H1 (cell line): ENCODE measurements at regions not wholly inside any gene's neighbourhood (a gene's known extent, or its start where the extent isn't known, plus 50 kb on each side); places are given as distances from the start of the nearest gene placed in this dataset.

Experiments
- CTCF ChIA-PET: fragments of 300-600 bp; sonication (Branson Sonifier 250); formaldehyde crosslinking; loops from one replicate; lab custom pipeline; 2021; ENCODE audit not compliant: partially characterized antibody; lab: Charles Lee
- POLR2A ChIA-PET: fragments of 300-600 bp; sonication (Branson Sonifier 250); formaldehyde crosslinking; loops from one replicate; lab custom pipeline; 2021; ENCODE audit warnings: inconsistent platforms; ENCODE audit not compliant: partially characterized antibody; lab: Charles Lee
- DNase-seq, 2 experiments: peaks; one replicate each; pipeline versions ENCODE4 v3.0.0 to v3.0.0-alpha.2; 2010 to 2022; ENCODE audit warnings: low spot score in 2 of 2, low read depth in 1 of 2, mixed read lengths in 1 of 2
- FAIRE-seq: peaks from 2 replicates; lab custom pipeline; 2011; peaks lifted over from hg19 to GRCh38; lab: Jason Lieb, UNC
- H2AFZ ChIP-seq: 2 replicates; pipeline ENCODE4 v1.8.1; 2012; ENCODE audit warnings: low read length, inconsistent platforms
- H2AK5ac ChIP-seq: 2 replicates; pipeline ENCODE4 v1.6.1; 2013; ENCODE audit warnings: low read depth, low read length
- H2BK120ac ChIP-seq: replicated peaks from 2 replicates; pipeline ENCODE3; 2013; ENCODE audit warnings: low read depth, low read length, inconsistent platforms
- H2BK12ac ChIP-seq: 2 replicates; pipeline ENCODE4 v1.6.1; 2013; ENCODE audit warnings: low read depth, low read length
- H2BK15ac ChIP-seq: 2 replicates; pipeline ENCODE4 v1.6.1; 2013; ENCODE audit warnings: low read length
- H2BK20ac ChIP-seq: 2 replicates; pipeline ENCODE4 v1.6.1; 2013; ENCODE audit warnings: low read length
- H2BK5ac ChIP-seq: 2 replicates; pipeline ENCODE4 v1.6.1; 2013; ENCODE audit warnings: low read depth, low read length
- H3K14ac ChIP-seq: 2 replicates; pipeline ENCODE4 v1.6.1; 2013; ENCODE audit warnings: inconsistent platforms; ENCODE audit not compliant: insufficient read length
- H3K18ac ChIP-seq: 2 replicates; pipeline ENCODE4 v1.6.1; 2013; ENCODE audit warnings: low read length; ENCODE audit errors: extremely low read depth
- H3K23ac ChIP-seq: 2 replicates; pipeline ENCODE4 v1.6.1; 2013; ENCODE audit warnings: inconsistent platforms; ENCODE audit not compliant: insufficient read length
- H3K23me2 ChIP-seq: 2 replicates; pipeline ENCODE4 v1.6.1; 2013; ENCODE audit warnings: low read depth, low read length
- H3K27ac ChIP-seq: 2 replicates; pipeline ENCODE4 v1.6.1; 2011; ENCODE audit warnings: low read depth, low read length, inconsistent platforms
- H3K27me3 ChIP-seq, 4 experiments: replicated peaks in 1 of 4; 1 replicate in 1 of 4; 2 replicates in 3 of 4; pipeline versions ENCODE4 v1.6.1 to v1.8.1; 2011 to 2013; ENCODE audit warnings: low read length in 3 of 4, mild to moderate bottlenecking in 3 of 4, inconsistent platforms in 2 of 4, mixed read lengths in 2 of 4, moderate library complexity in 1 of 4; ENCODE audit not compliant: control insufficient read depth in 3 of 4, insufficient read depth in 3 of 4; ENCODE audit errors: extremely low read depth in 1 of 4
- H3K36me3 ChIP-seq, 4 experiments: 2 replicates each; pipeline versions ENCODE4 v1.6.1 to v1.8.1; 2011 to 2013; ENCODE audit warnings: mild to moderate bottlenecking in 4 of 4, low read length in 3 of 4, moderate library complexity in 2 of 4, control low read depth in 1 of 4, inconsistent platforms in 1 of 4; ENCODE audit not compliant: insufficient read depth in 4 of 4, control insufficient read depth in 2 of 4
- H3K4ac ChIP-seq: replicated peaks from 2 replicates; pipeline ENCODE3; 2013; ENCODE audit warnings: low read length, low read depth, mixed read lengths, inconsistent platforms; ENCODE audit not compliant: insufficient read length
- H3K4me1 ChIP-seq, 4 experiments: replicated peaks in 1 of 4; 1 replicate in 1 of 4; 2 replicates in 3 of 4; pipeline versions ENCODE4 v1.6.1 to v1.8.1; 2011 to 2013; ENCODE audit warnings: low read length in 3 of 4, inconsistent platforms in 2 of 4, mixed read lengths in 1 of 4; ENCODE audit not compliant: insufficient read depth in 4 of 4, control insufficient read depth in 3 of 4
- H3K4me2 ChIP-seq, 2 experiments: 2 replicates each; pipeline versions ENCODE4 v1.6.1 to v1.8.1; 2011 to 2013; ENCODE audit warnings: low read depth in 2 of 2, low read length in 2 of 2, control low read depth in 1 of 2, inconsistent platforms in 1 of 2, mild to moderate bottlenecking in 1 of 2; ENCODE audit not compliant: insufficient read depth in 1 of 2
- H3K4me3 ChIP-seq, 4 experiments: fragments of 200-600, 300-600 bp in 1 of 4; sonication (generic), shearing (Covaris generic), sonication (Bioruptor Twin) in 1 of 4; 2 replicates each; pipeline versions ENCODE4 v1.5.1 to v1.8.1; 2011 to 2016; ENCODE audit warnings: low read length in 4 of 4, low read depth in 3 of 4, control low read depth in 2 of 4, inconsistent platforms in 2 of 4, mild to moderate bottlenecking in 2 of 4, mixed read lengths in 1 of 4, moderate library complexity in 1 of 4; ENCODE audit not compliant: insufficient read depth in 2 of 4; ENCODE audit errors: extremely low read depth in 1 of 4
- H3K56ac ChIP-seq: replicated peaks from 2 replicates; pipeline ENCODE3; 2013; ENCODE audit warnings: low read depth, mild to moderate bottlenecking, mixed read lengths, low read length, inconsistent platforms; ENCODE audit not compliant: insufficient read length
- H3K79me1 ChIP-seq: 2 replicates; pipeline ENCODE4 v1.6.1; 2013; ENCODE audit warnings: low read depth, low read length, control low read depth
- H3K79me2 ChIP-seq, 2 experiments: 2 replicates each; pipeline versions ENCODE4 v1.6.1 to v1.8.1; 2012 to 2013; ENCODE audit warnings: low read length in 2 of 2, mild to moderate bottlenecking in 2 of 2, inconsistent platforms in 1 of 2; ENCODE audit not compliant: insufficient read depth in 2 of 2, control insufficient read depth in 1 of 2
- H3K9ac ChIP-seq, 4 experiments: replicated peaks in 1 of 4; 1 replicate in 1 of 4; 2 replicates in 3 of 4; pipeline versions ENCODE4 v1.6.1 to v1.8.1; 2011 to 2013; ENCODE audit warnings: low read depth in 3 of 4, low read length in 3 of 4, control low read depth in 2 of 4, mild to moderate bottlenecking in 2 of 4, moderate library complexity in 2 of 4, inconsistent platforms in 1 of 4; ENCODE audit errors: extremely low read depth in 1 of 4
- H3K9me3 ChIP-seq, 2 experiments: 2 replicates each; pipeline versions ENCODE4 v1.6.1 to v1.8.1; 2012 to 2013; ENCODE audit warnings: mild to moderate bottlenecking in 2 of 2, moderate library complexity in 2 of 2, control low read depth in 1 of 2, inconsistent platforms in 1 of 2, low read depth in 1 of 2, low read length in 1 of 2, mixed read lengths in 1 of 2; ENCODE audit not compliant: insufficient read depth in 2 of 2
- H4K20me1 ChIP-seq, 2 experiments: replicated peaks in 1 of 2; 2 replicates each; pipeline versions ENCODE3 to v1.8.1; 2011 to 2013; ENCODE audit warnings: inconsistent platforms in 2 of 2, low read length in 2 of 2, mild to moderate bottlenecking in 1 of 2; ENCODE audit not compliant: insufficient read depth in 2 of 2, control insufficient read depth in 1 of 2
- H4K5ac ChIP-seq: 2 replicates; pipeline ENCODE4 v1.6.1; 2013; ENCODE audit warnings: low read length, low read depth, mixed read lengths, inconsistent platforms; ENCODE audit not compliant: insufficient read length
- H4K8ac ChIP-seq: 2 replicates; pipeline ENCODE4 v1.8.0; 2013; ENCODE audit warnings: mild to moderate bottlenecking, moderate library complexity, low read length, inconsistent platforms; ENCODE audit not compliant: insufficient read depth; ENCODE audit errors: extremely low read depth
- H4K91ac ChIP-seq: replicated peaks from 2 replicates; pipeline ENCODE3; 2013; ENCODE audit warnings: low read length, mixed read lengths, inconsistent platforms; ENCODE audit not compliant: insufficient read length
- BCL11A ChIP-seq, 2 experiments: IDR thresholded peaks; one replicate each; pipeline ENCODE4 v1.6.1; 2011; ENCODE audit warnings: low read depth in 2 of 2, low read length in 2 of 2, mild to moderate bottlenecking in 2 of 2
- BRCA1 ChIP-seq: IDR thresholded peaks from 2 replicates; pipeline ENCODE4 v1.6.1; 2012; ENCODE audit warnings: low read depth, low read length, improper control_type of control experiment
- CREB1 ChIP-seq: IDR thresholded peaks from 2 replicates; pipeline ENCODE4 v1.6.1; 2012; ENCODE audit warnings: inconsistent platforms
- EP300 ChIP-seq, 2 experiments: IDR thresholded peaks; 1 replicate in 1 of 2; 2 replicates in 1 of 2; pipeline ENCODE4 v1.6.1; 2011 to 2012; ENCODE audit warnings: low read depth in 2 of 2, low read length in 2 of 2, mild to moderate bottlenecking in 2 of 2, borderline replicate concordance in 1 of 2, inconsistent platforms in 1 of 2, moderate library complexity in 1 of 2
- GABPA ChIP-seq: IDR thresholded peaks from 2 replicates; pipeline ENCODE4 v1.6.1; 2011; ENCODE audit warnings: mild to moderate bottlenecking, low read length, moderate library complexity, borderline replicate concordance; ENCODE audit not compliant: insufficient read depth
- KDM4A ChIP-seq: IDR thresholded peaks from one replicate; pipeline ENCODE4 v1.7.1; 2012; ENCODE audit warnings: low read depth, mild to moderate bottlenecking, moderate library complexity, low read length, inconsistent platforms; ENCODE audit not compliant: severe bottlenecking
- NANOG ChIP-seq: IDR thresholded peaks from 2 replicates; pipeline ENCODE4 v1.6.1; 2011; ENCODE audit warnings: low read length, low read depth, mild to moderate bottlenecking, inconsistent platforms; ENCODE audit not compliant: insufficient read depth, poor library complexity, severe bottlenecking
- NRF1 ChIP-seq: IDR thresholded peaks from 2 replicates; pipeline ENCODE4 v1.6.1; 2011; ENCODE audit warnings: mild to moderate bottlenecking, low read depth, low read length, improper control_type of control experiment
- POLR2A ChIP-seq, 2 experiments: IDR thresholded peaks; 1 replicate in 1 of 2; 2 replicates in 1 of 2; pipeline ENCODE4 v1.6.1; 2011; ENCODE audit warnings: low read depth in 2 of 2, low read length in 2 of 2, mild to moderate bottlenecking in 2 of 2; ENCODE audit errors: control extremely low read depth in 1 of 2
- RFX5 ChIP-seq: IDR thresholded peaks from 2 replicates; pipeline ENCODE4 v1.6.1; 2011; ENCODE audit warnings: low read depth, low read length, improper control_type of control experiment, borderline replicate concordance
- RNF2 ChIP-seq: fragments of 200-900, 300-1000 bp; sonication (generic); IDR thresholded peaks from 2 replicates; pipeline ENCODE4 v1.7.1; 2016; ENCODE audit warnings: borderline replicate concordance, low read depth, mild to moderate bottlenecking, antibody characterized with exemption, low read length; ENCODE audit not compliant: poor library complexity, severe bottlenecking; ENCODE audit errors: missing control alignments
- SAP30 ChIP-seq: fragments of 300-600 bp; sonication (generic); IDR thresholded peaks from 2 replicates; pipeline ENCODE4 v1.7.1; 2012; ENCODE audit warnings: low read length, moderate library complexity, mild to moderate bottlenecking, inconsistent platforms; ENCODE audit not compliant: insufficient read depth, insufficient replicate concordance
- SIX5 ChIP-seq: IDR thresholded peaks from 2 replicates; pipeline ENCODE4 v1.6.1; 2011; ENCODE audit warnings: mild to moderate bottlenecking, low read depth, low read length
- ZNF274 ChIP-seq: IDR thresholded peaks from 2 replicates; pipeline ENCODE4 v1.7.0; 2012; ENCODE audit warnings: low read length, borderline replicate concordance; ENCODE audit errors: extremely low read depth
- WGBS, 2 experiments: shearing (Covaris generic) in 1 of 2; methylation state at CpG; one replicate each; pipeline versions ENCODE4 v1.1.6 to v1.1.7; 2013 to 2015; ENCODE audit warnings: low lambda C conversion rate in 2 of 2, mixed read lengths in 2 of 2, inconsistent platforms in 1 of 2, low coverage in 1 of 2, missing lambda C conversion rate in 1 of 2; ENCODE audit not compliant: insufficient replicate concordance in 2 of 2, insufficient coverage in 1 of 2, insufficient read length in 1 of 2; ENCODE audit errors: extremely low coverage in 1 of 2, missing lambda C conversion rate in 1 of 2; 5-methylcytosine and 5-hydroxymethylcytosine counted together

- Histone ChIP-seq H2BK120ac (no peak overlapping the region), H2BK15ac (no peak overlapping the region), H3K4me3 (no peak overlapping the region), H3K14ac (no peak overlapping the region), H3K36me3 (no peaks in the 10 kb centered on the region), H3K23ac (no peak overlapping the region), H3K23me2 (peaks cover under 1% of the 10 kb centered on the region; the same call in 1 of the 2 replicates), H3K79me2 (no peaks in the 10 kb centered on the region), H4K20me1 (peaks cover 3 to 6% of the 10 kb centered on the region in 2 experiments), H3K9me3 (no peaks in the 10 kb centered on the region; a peak in 1 of 4 replicates), H3K18ac (no peak overlapping the region), H3K27ac (no peak overlapping the region), H3K79me1 (no peaks in the 10 kb centered on the region), H4K91ac (no peak overlapping the region), H2BK12ac (no peak overlapping the region), H2BK20ac (no peak overlapping the region), H3K27me3 (no peaks in the 10 kb centered on the region), H2BK5ac (no peak overlapping the region), H3K4me2 (no peak overlapping the region), H4K8ac (no peak overlapping the region; the same call in 1 of the 2 replicates), H2AK5ac (no peak overlapping the region), H2AFZ (no peak overlapping the region), H3K56ac (no peak overlapping the region), H3K9ac (no peak overlapping the region), H3K4ac (no peak overlapping the region), H4K5ac (no peak overlapping the region), H3K4me1 (peaks cover 0 to 9% (median 7%) of the 10 kb centered on the region in 4 experiments; a peak in 4 of 7 replicates)
- POLR2A ChIA-PET, result interaction anchor here (1.5 kb wide), 1 partner anchor 17 kb away, joined by 3 read pairs; no protein-coding TSS in a partner anchor
- CTCF ChIA-PET, result no interaction called here
- 88% methylated on average over 16 of the region's 16 CpGs; no CpG with 5 or more reads in 1 of the 2 experiments for WGBS, 2 experiments
- FAIRE-seq (no peak), DNase-seq (no peak)
- TF ChIP-seq SIX5 (no peak), NRF1 (no peak), CREB1 (no peak), RNF2 (no peak), RFX5 (no peak), SAP30 (no peak), KDM4A (no peak), EP300 (IDR thresholded peaks at IDR 0.05; ENCODE audit: borderline replicate concordance in 1 of 2, low read depth in 2 of 2, low read length in 2 of 2) (no peak), ZNF274 (no peak), POLR2A (IDR thresholded peaks at IDR 0.05; ENCODE audit: control extremely low read depth in 1 of 2, low read depth in 2 of 2, low read length in 2 of 2) (no peak), BRCA1 (no peak), BCL11A (IDR thresholded peaks at IDR 0.05; ENCODE audit: low read depth in 2 of 2, low read length in 2 of 2) (no peak), GABPA (no peak), NANOG (no peak)
These were observed 141.9 kb downstream of the CTTN start for GRCh38 chr11:70540196-70540595.
